IMR-90 (cell line): ENCODE measurements at regions not wholly inside any gene's neighbourhood (a gene's known extent, or its start where the extent isn't known, plus 50 kb on each side); places are given as distances from the start of the nearest gene placed in this dataset.

ENCODE experiments used
- ATAC-seq: fragments of 200-7000 bp; cut with Tn5 transposase; 2 replicates; pipeline ENCODE4 v1.9.1; 2020; ENCODE audit warnings: low read depth, mild to moderate bottlenecking, moderate library complexity
- BruUV-seq: library from RNA; stranded (reverse); fragments of 400-500 nt; replicated peaks from 2 replicates; lab custom pipeline; 2021; lab: Mats Ljungman, UMichigan
- CTCF ChIA-PET: fragments of 300-600 bp; formaldehyde crosslinking; extraction: SDS; loops from one replicate; lab custom pipeline; 2021; ENCODE audit warnings: antibody characterized with exemption; lab: Yijun Ruan, JAX
- POLR2A ChIA-PET: fragments of 300-600 bp; sonication (Branson Sonifier 250); formaldehyde crosslinking; loops from one replicate; lab custom pipeline; 2022; ENCODE audit warnings: antibody characterized with exemption; ENCODE audit not compliant: unreplicated experiment; lab: Charles Lee
- DNase-seq: peaks from one replicate; pipeline ENCODE4 v3.0.0; 2013
- H2AFZ ChIP-seq: replicated peaks from 2 replicates; pipeline ENCODE3; 2013; ENCODE audit warnings: low read length, mild to moderate bottlenecking; ENCODE audit not compliant: poor library complexity
- H2AK5ac ChIP-seq: 2 replicates; pipeline ENCODE4 v1.6.1; 2013; ENCODE audit warnings: low read depth, low read length, inconsistent platforms
- H2AK9ac ChIP-seq: replicated peaks from 2 replicates; pipeline ENCODE3; 2013; ENCODE audit warnings: mild to moderate bottlenecking, low read depth, low read length, moderate library complexity; ENCODE audit not compliant: poor library complexity
- H2BK120ac ChIP-seq: 2 replicates; pipeline ENCODE4 v1.6.1; 2013; ENCODE audit warnings: low read depth, low read length, inconsistent platforms
- H2BK15ac ChIP-seq: 3 replicates; pipeline ENCODE4 v1.6.1; 2013; ENCODE audit warnings: low read depth, low read length, inconsistent platforms
- H2BK20ac ChIP-seq: 2 replicates; pipeline ENCODE4 v1.6.1; 2013; ENCODE audit warnings: low read depth, mild to moderate bottlenecking, inconsistent platforms, low read length, moderate library complexity
- H2BK5ac ChIP-seq: 2 replicates; pipeline ENCODE4 v1.6.1; 2013; ENCODE audit warnings: mild to moderate bottlenecking, low read depth, low read length, inconsistent platforms; ENCODE audit not compliant: poor library complexity, severe bottlenecking
- H3K14ac ChIP-seq: replicated peaks from 2 replicates; pipeline ENCODE4 v1.6.1; 2013; ENCODE audit warnings: low read depth, low read length, inconsistent platforms
- H3K18ac ChIP-seq: 2 replicates; pipeline ENCODE4 v1.6.1; 2013; ENCODE audit warnings: low read depth, low read length, control low read depth
- H3K23ac ChIP-seq: 2 replicates; pipeline ENCODE4 v1.6.1; 2013; ENCODE audit warnings: low read depth, low read length, inconsistent platforms
- H3K27ac ChIP-seq: 2 replicates; pipeline ENCODE4 v1.5.1; 2013; ENCODE audit warnings: mild to moderate bottlenecking, control low read depth, low read length; ENCODE audit not compliant: insufficient read depth
- H3K27me3 ChIP-seq: 2 replicates; pipeline ENCODE4 v1.6.1; 2013; ENCODE audit warnings: low read length; ENCODE audit not compliant: control insufficient read depth, insufficient read depth
- H3K36me3 ChIP-seq: 2 replicates; pipeline ENCODE4 v1.6.1; 2013; ENCODE audit warnings: low read length, mixed read lengths; ENCODE audit not compliant: control insufficient read depth, insufficient read depth
- H3K4ac ChIP-seq: 2 replicates; pipeline ENCODE4 v1.6.1; 2013; ENCODE audit warnings: low read depth, low read length, inconsistent platforms
- H3K4me1 ChIP-seq: 2 replicates; pipeline ENCODE4 v1.6.1; 2013; ENCODE audit warnings: low read length, mixed read lengths; ENCODE audit not compliant: control insufficient read depth, insufficient read depth
- H3K4me2 ChIP-seq: 2 replicates; pipeline ENCODE4 v1.6.1; 2013; ENCODE audit warnings: low read depth, mild to moderate bottlenecking, control low read depth, low read length, moderate library complexity
- H3K4me3 ChIP-seq: 2 replicates; pipeline ENCODE4 v1.5.1; 2013; ENCODE audit warnings: low read depth, mild to moderate bottlenecking, control low read depth, low read length, moderate library complexity; ENCODE audit not compliant: insufficient read depth
- H3K56ac ChIP-seq: 2 replicates; pipeline ENCODE4 v1.6.1; 2013; ENCODE audit warnings: low read length, inconsistent platforms; ENCODE audit not compliant: insufficient read depth; ENCODE audit errors: extremely low read depth
- H3K79me1 ChIP-seq, 2 experiments: 2 replicates each; pipeline ENCODE4 v1.6.1; 2013; ENCODE audit warnings: low read length in 2 of 2, inconsistent platforms in 1 of 2, low read depth in 1 of 2
- H3K9ac ChIP-seq: 2 replicates; pipeline ENCODE4 v1.6.1; 2013; ENCODE audit warnings: low read depth, low read length, control low read depth
- H3K9me1 ChIP-seq: 2 replicates; pipeline ENCODE4 v1.6.1; 2013; ENCODE audit warnings: low read length, inconsistent platforms; ENCODE audit not compliant: insufficient read depth
- H3K9me3 ChIP-seq: 2 replicates; pipeline ENCODE4 v1.6.1; 2013; ENCODE audit warnings: low read length; ENCODE audit not compliant: control insufficient read depth, insufficient read depth
- H4K20me1 ChIP-seq: 2 replicates; pipeline ENCODE4 v1.6.1; 2013; ENCODE audit warnings: low read length, inconsistent platforms; ENCODE audit not compliant: insufficient read depth
- H4K5ac ChIP-seq: 2 replicates; pipeline ENCODE4 v1.6.1; 2013; ENCODE audit warnings: mild to moderate bottlenecking, low read depth, low read length, control low read depth
- H4K8ac ChIP-seq, 2 experiments: 2 replicates each; pipeline ENCODE4 v1.6.1; 2013; ENCODE audit warnings: low read depth in 2 of 2, low read length in 2 of 2, control low read depth in 1 of 2, inconsistent platforms in 1 of 2
- H4K91ac ChIP-seq: 2 replicates; pipeline ENCODE4 v1.6.1; 2013; ENCODE audit warnings: low read depth, low read length, inconsistent platforms; ENCODE audit not compliant: insufficient read depth
- MAZ ChIP-seq: IDR thresholded peaks from 2 replicates; pipeline ENCODE4 v1.6.1; 2012; ENCODE audit warnings: low read depth, mild to moderate bottlenecking, low read length, improper control_type of control experiment, moderate library complexity, borderline replicate concordance
- RCOR1 ChIP-seq: IDR thresholded peaks from 2 replicates; pipeline ENCODE4 v1.6.1; 2012; ENCODE audit warnings: mild to moderate bottlenecking, low read length, improper control_type of control experiment; ENCODE audit not compliant: insufficient replicate concordance
- SMC3 ChIP-seq: fragments of 150-350 bp; IDR thresholded peaks from 2 replicates; pipeline ENCODE4 v1.6.1; 2016; ENCODE audit warnings: low read depth, mild to moderate bottlenecking, antibody characterized with exemption, low read length, moderate library complexity
- WGBS, 2 experiments: methylation state at CpG; one replicate each; pipeline versions ENCODE4 v1.1.5 to v1.1.7; 2013; ENCODE audit warnings: missing lambda C conversion rate in 2 of 2; ENCODE audit not compliant: insufficient read length in 1 of 2; ENCODE audit errors: extremely low coverage in 2 of 2; 5-methylcytosine and 5-hydroxymethylcytosine counted together
- dilution Hi-C: fragments of 300-500 bp; cut with HindIII; formaldehyde crosslinking; loops from one replicate; pipeline ENCODE4 v1.14.3; 2018; ENCODE audit warnings: low sequenced_read_pairs; ENCODE audit not compliant: unreplicated experiment
- in situ Hi-C: fragments of 300-500 bp; cut with MboI; formaldehyde crosslinking; loops from 3 replicates; pipeline ENCODE4 v1.14.3; 2019; ENCODE audit warnings: low sequenced_read_pairs, inconsistent platforms, mixed read lengths
- intact Hi-C: fragments of 100-400 bp; cut with micrococcal nuclease; formaldehyde crosslinking; loops from 2 replicates; pipeline ENCODE4 v1.10.0; 2022
- TF ChIP-seq, protein P1 (sequence below): fragments of 150-350 bp; IDR thresholded peaks from 2 replicates; pipeline ENCODE4 v1.6.1; 2017; ENCODE audit warnings: mild to moderate bottlenecking, antibody characterized with exemption, low read length, low read depth

- Histone ChIP-seq H3K4me3 (no peak overlapping the region), H3K27me3 (no peaks in the 10 kb centered on the region), H3K27ac (no peak overlapping the region), H2AFZ (no peak overlapping the region), H3K9me3 (peaks cover 4% of the 10 kb centered on the region), H2BK15ac (no peak overlapping the region), H3K23ac (no peak overlapping the region), H4K8ac (no peak overlapping the region), H3K9me1 (no peaks in the 10 kb centered on the region), H3K79me1 (no peaks in the 10 kb centered on the region), H2AK9ac (no peak overlapping the region), H3K56ac (no peak overlapping the region), H2BK20ac (no peak overlapping the region), H3K4me1 (no peaks in the 10 kb centered on the region), H3K14ac (no peak overlapping the region), H3K18ac (no peak overlapping the region), H2BK120ac (no peak overlapping the region), H2AK5ac (no peak overlapping the region), H4K91ac (no peak overlapping the region), H3K4ac (no peak overlapping the region), H4K5ac (no peak overlapping the region), H3K36me3 (no peaks in the 10 kb centered on the region), H3K9ac (no peak overlapping the region), H2BK5ac (no peak overlapping the region), H4K20me1 (no peaks in the 10 kb centered on the region), H3K4me2 (no peak overlapping the region)
- no peak for TF ChIP-seq SMC3
- TF ChIP-seq MAZ = no peak
- TF ChIP-seq RCOR1 = no peak
- TF ChIP-seq, protein P1, sequence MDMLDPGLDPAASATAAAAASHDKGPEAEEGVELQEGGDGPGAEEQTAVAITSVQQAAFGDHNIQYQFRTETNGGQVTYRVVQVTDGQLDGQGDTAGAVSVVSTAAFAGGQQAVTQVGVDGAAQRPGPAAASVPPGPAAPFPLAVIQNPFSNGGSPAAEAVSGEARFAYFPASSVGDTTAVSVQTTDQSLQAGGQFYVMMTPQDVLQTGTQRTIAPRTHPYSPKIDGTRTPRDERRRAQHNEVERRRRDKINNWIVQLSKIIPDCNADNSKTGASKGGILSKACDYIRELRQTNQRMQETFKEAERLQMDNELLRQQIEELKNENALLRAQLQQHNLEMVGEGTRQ = no peak
- DNase-seq (no peak), ATAC-seq (no peak)
- no TSS peak for BruUV-seq
- WGBS, 2 experiments = no CpG with 5 or more reads among the region's 2 CpGs
- ChIA-PET CTCF (interaction anchor here (0.6 kb wide), 1 partner anchor 137 kb away, joined by 3 read pairs; no protein-coding TSS in a partner anchor), POLR2A (no interaction called here)
- intact Hi-C loops = no loop called here
- in situ Hi-C loops = no loop called here
- dilution Hi-C loops = no loop called here
These were observed 58.6 kb upstream of the GUCY1A2 start for GRCh38 chr11:107076832-107077231.
